ENCODE measurements at regions not wholly inside any gene's neighbourhood (a gene's known extent, or its start where the extent isn't known, plus 50 kb on each side); places are given as distances from the start of the nearest gene placed in this dataset.
"Not testable (repeated sequence)": the region's sequence is repeated elsewhere in the genome, so short reads cannot be mapped to it uniquely, and the experiment has no call there.

GRCh38 chr5:167389537-167389936, 901.9 kb upstream of the WWC1 start:
- Mint-ChIP-seq H3K27me3 (ENCODE audit: low read depth in 3 of 3) (no peaks in the 10 kb centered on the region), H3K36me3 (no peaks in the 10 kb centered on the region), H3K27ac (no peak overlapping the region), H3K4me1 (no peaks in the 10 kb centered on the region), H3K4me3 (no peak overlapping the region), H3K9me3 (peaks cover 0 to 4% (median 0%) of the 10 kb centered on the region in 7 donors)
- WGBS (ENCODE audit: insufficient coverage) = 100% methylated on average over 1 of the region's 4 CpGs
- no peak for DNase-seq
- Histone ChIP-seq H3K4me2 (replicated peaks; ENCODE audit: extremely low read depth, low read length, poor library complexity, severe bottlenecking) (no peak overlapping the region), H3K4me1 (ENCODE audit: control insufficient read depth in 1 of 2, insufficient read depth in 2 of 2, low read length in 2 of 2) (no peaks in the 10 kb centered on the region), H4K20me1 (ENCODE audit: insufficient read depth, low read length) (no peaks in the 10 kb centered on the region), H3K36me3 (replicated peaks in 1 of 2; ENCODE audit: control insufficient read depth in 1 of 2, insufficient read depth in 2 of 2, low read length in 2 of 2) (no peaks in the 10 kb centered on the region), H3K4me3 (replicated peaks in 1 of 3; ENCODE audit: low read depth in 2 of 3, low read length in 3 of 3) (no peak overlapping the region), H3K27ac (ENCODE audit: low read depth in 1 of 2, low read length in 2 of 2) (no peak overlapping the region), H3K79me2 (ENCODE audit: insufficient read depth, low read length) (no peaks in the 10 kb centered on the region), H3K9me3 (replicated peaks in 1 of 2; ENCODE audit: control insufficient read depth in 1 of 2, insufficient read depth in 1 of 2, low read length in 2 of 2) (no peaks in the 10 kb centered on the region), H3K9ac (ENCODE audit: insufficient read depth, low read length, poor library complexity, severe bottlenecking) (no peak overlapping the region), H2AFZ (ENCODE audit: insufficient read depth, low read depth, low read length, poor library complexity, severe bottlenecking) (no peak overlapping the region), H3K27me3 (ENCODE audit: control insufficient read depth in 2 of 2, insufficient read depth in 2 of 2, low read length in 2 of 2) (no peaks in the 10 kb centered on the region)
- intact Hi-C loops (cut with micrococcal nuclease) = no loop called here
- TF ChIP-seq, protein P1, sequence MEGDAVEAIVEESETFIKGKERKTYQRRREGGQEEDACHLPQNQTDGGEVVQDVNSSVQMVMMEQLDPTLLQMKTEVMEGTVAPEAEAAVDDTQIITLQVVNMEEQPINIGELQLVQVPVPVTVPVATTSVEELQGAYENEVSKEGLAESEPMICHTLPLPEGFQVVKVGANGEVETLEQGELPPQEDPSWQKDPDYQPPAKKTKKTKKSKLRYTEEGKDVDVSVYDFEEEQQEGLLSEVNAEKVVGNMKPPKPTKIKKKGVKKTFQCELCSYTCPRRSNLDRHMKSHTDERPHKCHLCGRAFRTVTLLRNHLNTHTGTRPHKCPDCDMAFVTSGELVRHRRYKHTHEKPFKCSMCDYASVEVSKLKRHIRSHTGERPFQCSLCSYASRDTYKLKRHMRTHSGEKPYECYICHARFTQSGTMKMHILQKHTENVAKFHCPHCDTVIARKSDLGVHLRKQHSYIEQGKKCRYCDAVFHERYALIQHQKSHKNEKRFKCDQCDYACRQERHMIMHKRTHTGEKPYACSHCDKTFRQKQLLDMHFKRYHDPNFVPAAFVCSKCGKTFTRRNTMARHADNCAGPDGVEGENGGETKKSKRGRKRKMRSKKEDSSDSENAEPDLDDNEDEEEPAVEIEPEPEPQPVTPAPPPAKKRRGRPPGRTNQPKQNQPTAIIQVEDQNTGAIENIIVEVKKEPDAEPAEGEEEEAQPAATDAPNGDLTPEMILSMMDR (IDR thresholded peaks at IDR 0.05) = no peak

GRCh38 chr5:167391286-167391685, 900.2 kb upstream of the WWC1 start:
- H3K4me1 Mint-ChIP-seq; H3K36me3 Mint-ChIP-seq; H3K4me3 ChIP-seq (replicated peaks in 1 of 3; ENCODE audit: low read depth in 2 of 3, low read length in 3 of 3); H3K4me1 ChIP-seq (ENCODE audit: control insufficient read depth in 1 of 2, insufficient read depth in 2 of 2, low read length in 2 of 2); H3K9me3 Mint-ChIP-seq; H3K27ac ChIP-seq (ENCODE audit: low read depth in 1 of 2, low read length in 2 of 2); H3K27me3 ChIP-seq (ENCODE audit: control insufficient read depth in 2 of 2, insufficient read depth in 2 of 2, low read length in 2 of 2); H4K20me1 ChIP-seq (ENCODE audit: insufficient read depth, low read length); H3K4me2 ChIP-seq (replicated peaks; ENCODE audit: extremely low read depth, low read length, poor library complexity, severe bottlenecking); H3K36me3 ChIP-seq (replicated peaks in 1 of 2; ENCODE audit: control insufficient read depth in 1 of 2, insufficient read depth in 2 of 2, low read length in 2 of 2); H3K9ac ChIP-seq (ENCODE audit: insufficient read depth, low read length, poor library complexity, severe bottlenecking); intact Hi-C loops (cut with micrococcal nuclease); H3K27me3 Mint-ChIP-seq (ENCODE audit: low read depth in 3 of 3); H3K4me3 Mint-ChIP-seq; DNase-seq; H2AFZ ChIP-seq (ENCODE audit: insufficient read depth, low read depth, low read length, poor library complexity, severe bottlenecking); H3K9me3 ChIP-seq (replicated peaks in 1 of 2; ENCODE audit: control insufficient read depth in 1 of 2, insufficient read depth in 1 of 2, low read length in 2 of 2); H3K27ac Mint-ChIP-seq; H3K79me2 ChIP-seq (ENCODE audit: insufficient read depth, low read length): not testable (repeated sequence)
- 84% methylated on average over 3 of the region's 4 CpGs for WGBS (ENCODE audit: insufficient coverage)

Measured in CD14-positive monocyte (primary cell).